HG02852 (cell line): ENCODE measurements at regions not wholly inside any gene's neighbourhood (a gene's known extent, or its start where the extent isn't known, plus 50 kb on each side); places are given as distances from the start of the nearest gene placed in this dataset.
"Not testable (repeated sequence)": the region's sequence is repeated elsewhere in the genome, so short reads cannot be mapped to it uniquely, and the experiment has no call there.

ENCODE experiments used
- ATAC-seq: cut with Tn5 transposase; IDR thresholded peaks from one replicate; pipeline ENCODE4 v1.9.1; 2021; ENCODE audit warnings: mild to moderate bottlenecking, moderate library complexity; ENCODE audit not compliant: unreplicated experiment

GRCh38 chr11:116033931-116034553 lies 529.8 kb upstream of the CADM1 start:
- no peak for ATAC-seq

DNA sequence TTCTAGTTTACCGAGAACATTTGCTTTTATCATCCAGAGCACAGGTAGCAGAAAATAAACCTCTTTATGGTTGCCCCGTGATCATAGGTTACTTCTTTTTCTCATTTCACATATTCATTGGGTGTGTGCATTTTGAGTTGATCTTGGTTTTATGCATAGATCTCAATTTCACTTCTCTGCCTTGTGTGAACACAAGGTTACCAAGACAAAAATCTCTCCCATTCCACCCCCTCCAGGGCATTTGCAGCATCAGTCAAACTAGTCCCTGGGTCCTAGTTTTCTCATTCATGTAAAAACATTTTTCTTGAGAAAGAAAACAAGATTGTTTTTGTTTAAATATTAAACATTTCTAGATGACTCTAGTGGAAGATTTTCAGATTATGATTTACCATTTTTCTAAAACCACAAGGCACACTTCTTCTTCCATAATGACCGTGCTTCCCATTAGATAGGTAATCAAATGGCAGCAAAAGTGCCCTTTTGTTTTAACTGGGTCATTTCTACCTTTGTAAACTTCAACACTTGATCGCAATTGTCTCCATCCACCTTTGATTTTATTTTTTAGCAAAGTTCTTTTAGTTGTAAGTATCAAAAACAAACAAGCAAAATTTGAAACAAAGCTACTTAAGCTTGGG lies 526.6 kb upstream of the CADM1 start:
- ATAC-seq = no peak

DNA sequence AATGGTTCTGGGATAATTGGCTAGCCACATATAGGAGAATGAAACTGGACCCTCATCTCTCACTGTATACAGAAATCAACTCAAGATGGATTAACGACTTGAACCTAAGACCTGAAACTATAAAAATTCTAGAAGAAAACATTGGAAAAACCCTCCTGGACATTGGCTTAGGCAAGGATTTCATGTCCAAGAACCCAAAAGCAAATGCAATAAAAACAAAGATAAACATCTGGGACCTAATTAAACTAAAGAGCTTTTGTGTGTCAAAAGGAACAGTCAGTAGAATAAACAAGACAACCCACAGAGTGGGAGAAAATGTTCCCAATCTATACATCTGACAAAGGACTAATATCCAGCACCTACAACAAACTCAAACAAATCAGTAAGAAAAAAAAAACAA lies 524.3 kb upstream of the CADM1 start:
- ATAC-seq = not testable (repeated sequence)

- no peak for ATAC-seq
Observed at GRCh38 chr11:115999437-115999836, 495.2 kb upstream of the CADM1 start.

DNA sequence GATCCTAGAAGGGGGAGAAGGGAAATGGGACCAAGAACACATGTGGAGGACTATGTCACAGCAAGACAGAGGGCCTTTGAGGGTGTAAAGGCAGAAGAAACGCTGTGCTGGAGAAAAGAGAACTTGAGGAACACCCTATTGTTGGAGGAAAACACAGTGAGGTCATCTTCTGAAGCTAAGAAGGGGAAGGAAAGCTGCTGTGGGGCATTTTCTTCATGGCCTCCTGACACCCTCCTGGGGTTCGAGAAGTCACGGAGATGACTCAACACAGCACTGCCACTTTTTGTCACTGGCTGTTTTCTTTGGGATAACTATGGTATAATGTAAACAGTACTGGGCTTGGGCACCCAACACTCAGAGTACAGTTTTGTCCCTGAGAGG lies 492.6 kb upstream of the CADM1 start:
- peak; percentile 28 for ATAC-seq

DNA sequence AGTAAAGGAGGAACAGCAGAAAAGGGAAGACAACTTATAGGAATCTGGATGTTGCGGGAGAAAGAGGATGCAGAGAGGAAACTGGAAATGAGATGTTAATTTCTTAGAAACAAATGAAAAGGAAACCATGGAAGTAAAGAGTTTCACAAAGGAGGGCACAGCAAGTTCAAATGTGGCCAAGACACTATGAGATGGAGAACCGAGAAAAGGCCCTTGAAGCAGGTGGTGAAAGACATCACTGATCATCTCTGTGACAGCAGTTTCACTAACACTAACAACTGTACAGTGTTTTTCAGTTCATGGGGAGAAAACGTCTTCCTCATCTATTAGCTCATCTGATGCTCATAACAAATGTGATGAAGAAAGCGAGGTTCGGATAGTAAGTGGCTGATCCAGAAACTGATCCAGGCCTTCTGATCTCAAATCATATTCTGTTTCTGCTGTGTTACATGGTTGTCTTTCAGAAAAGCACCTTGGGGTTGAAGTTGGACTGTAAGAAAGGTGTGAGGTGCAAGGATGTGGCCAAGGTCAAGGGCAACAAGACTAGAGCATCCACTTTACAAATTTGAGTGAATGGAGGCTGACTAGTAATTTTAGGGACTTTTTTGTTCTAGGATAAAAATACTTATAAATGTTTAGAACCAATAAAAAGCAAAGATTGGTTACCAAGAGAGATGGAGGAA lies 492.1 kb upstream of the CADM1 start:
- peak; percentile 96 for ATAC-seq

- ATAC-seq = no peak
Observed at GRCh38 chr11:115993590-115993989, 489.4 kb upstream of the CADM1 start.

GRCh38 chr11:115990004-115990447 lies 485.8 kb upstream of the CADM1 start:
- ATAC-seq = no peak

GRCh38 chr11:115985896-115986295 lies 481.7 kb upstream of the CADM1 start:
- no peak for ATAC-seq

- ATAC-seq = no peak
Observed at GRCh38 chr11:115984228-115984627, 480.0 kb upstream of the CADM1 start.

DNA sequence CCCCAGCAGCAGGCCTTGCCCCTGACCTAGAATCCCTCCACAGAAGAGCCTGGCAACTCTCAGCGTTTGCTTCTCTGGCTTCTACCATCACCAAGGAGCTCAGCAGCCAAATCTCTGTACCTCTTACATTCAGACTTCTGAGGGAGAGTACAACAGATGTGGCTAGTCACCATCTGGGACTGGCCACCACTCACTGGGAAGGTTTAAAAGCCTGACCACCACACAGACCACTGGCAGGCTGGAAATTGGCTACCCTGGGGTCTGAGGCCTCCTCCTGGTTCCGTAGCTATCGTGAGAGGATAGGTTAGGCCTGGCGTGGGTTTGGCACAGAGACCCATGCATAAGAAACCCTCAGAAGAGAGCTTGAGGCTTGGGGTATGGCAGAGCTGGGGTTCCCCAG lies 478.5 kb upstream of the CADM1 start:
- ATAC-seq = no peak

DNA sequence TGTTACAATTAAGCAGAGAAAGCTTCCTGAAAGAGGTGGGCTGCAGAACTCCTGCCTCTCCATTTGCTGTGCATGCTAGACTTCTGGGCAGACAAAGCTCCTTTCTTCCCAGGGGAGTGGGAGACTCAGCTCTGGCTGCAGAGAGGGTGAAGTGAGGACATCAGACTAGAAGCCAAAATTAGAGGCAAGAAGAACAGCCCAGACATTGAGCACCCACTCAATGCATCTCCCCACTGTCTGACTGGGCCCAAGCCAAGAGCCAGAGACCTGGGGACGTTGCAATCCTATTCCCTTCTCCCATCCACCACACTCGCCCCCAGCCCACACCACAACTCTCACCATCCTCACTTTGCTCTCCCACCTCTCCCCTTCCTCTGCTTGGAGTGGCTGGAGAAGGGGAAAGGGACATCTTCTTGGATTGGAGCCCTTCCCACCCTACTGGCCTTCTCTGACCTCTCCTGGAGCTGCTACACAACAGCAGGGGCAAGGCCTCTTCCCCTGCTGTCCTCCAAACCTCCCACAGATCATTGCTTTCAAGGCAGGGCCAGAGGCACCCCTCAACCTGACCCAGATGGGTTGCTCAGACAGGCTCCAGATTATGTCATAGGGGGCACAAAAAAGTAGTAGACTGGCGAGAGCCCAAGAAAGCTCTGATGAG lies 477.7 kb upstream of the CADM1 start:
- no peak for ATAC-seq

GRCh38 chr11:115981104-115981481 lies 476.9 kb upstream of the CADM1 start:
- no peak for ATAC-seq

GRCh38 chr11:115980337-115981103 lies 476.3 kb upstream of the CADM1 start:
- no peak for ATAC-seq

GRCh38 chr11:115974703-115975102 lies 470.5 kb upstream of the CADM1 start:
- ATAC-seq = no peak

DNA sequence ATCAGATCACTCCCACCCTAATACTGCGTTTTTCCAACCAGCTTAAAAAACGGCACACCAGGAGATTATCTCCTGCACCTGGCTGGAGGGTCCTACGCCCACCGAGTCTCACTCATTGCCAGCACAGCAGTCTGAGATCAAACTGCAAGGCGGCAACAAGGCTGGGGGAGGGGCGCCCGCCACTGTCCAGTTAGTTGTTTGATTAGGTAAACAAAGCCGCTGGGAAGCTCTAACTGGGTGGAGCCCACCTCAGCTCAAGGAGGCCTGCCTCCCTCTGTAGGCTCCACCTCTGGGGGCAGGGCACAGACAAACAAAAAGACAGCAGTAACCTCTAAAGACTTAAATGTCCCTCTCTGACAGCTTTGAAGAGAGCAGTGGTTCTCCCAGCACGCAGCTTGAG lies 463.0 kb upstream of the CADM1 start:
- not testable (repeated sequence) for ATAC-seq

DNA sequence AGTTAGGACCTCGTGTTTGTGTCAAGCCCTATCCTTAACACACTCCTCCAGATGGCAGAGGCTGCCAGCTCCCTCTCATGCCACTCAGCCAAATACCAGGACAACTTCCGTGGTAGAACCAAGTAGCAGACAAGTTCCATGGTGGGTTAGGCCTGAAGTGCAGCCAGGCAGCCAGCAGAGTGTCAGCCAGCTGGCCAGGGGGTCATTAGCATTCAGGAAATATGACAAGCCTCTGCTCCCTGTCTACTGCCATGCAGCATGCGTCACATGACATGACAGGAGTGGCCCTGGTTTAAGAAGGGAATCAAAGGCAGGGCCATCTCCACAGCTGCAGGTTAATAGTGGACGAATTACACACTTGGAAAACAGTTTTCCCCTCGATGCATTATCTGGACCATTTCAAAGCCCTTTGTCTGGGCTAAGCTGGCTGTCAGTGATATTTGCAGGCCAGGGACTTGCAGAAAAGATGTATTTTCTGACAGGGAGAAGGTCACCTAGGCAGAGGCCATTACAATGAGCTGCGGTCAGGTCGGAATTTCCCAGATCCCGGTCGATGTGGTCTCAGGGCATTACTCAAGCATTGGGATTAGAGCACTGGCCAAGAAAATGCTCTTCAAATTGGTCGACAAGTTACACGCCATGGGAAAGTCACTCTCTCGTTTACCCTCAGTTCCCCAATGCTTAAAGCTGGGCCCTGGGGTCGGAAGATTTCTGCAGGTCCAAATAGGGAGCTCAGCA lies 461.7 kb upstream of the CADM1 start:
- no peak for ATAC-seq

- ATAC-seq = no peak
Observed at GRCh38 chr11:115964091-115964490, 459.9 kb upstream of the CADM1 start.

- ATAC-seq = no peak
Observed at GRCh38 chr11:115963156-115963555, 458.9 kb upstream of the CADM1 start.
